A673 (cell line): ENCODE measurements at regions not wholly inside any gene's neighbourhood (a gene's known extent, or its start where the extent isn't known, plus 50 kb on each side); places are given as distances from the start of the nearest gene placed in this dataset.
A peak's percentile ranks its signal among the peaks of the same experiment; 100 is the strongest.

Experiments used
- BruUV-seq: library from RNA; stranded (reverse); fragments of 400-500 nt; replicated peaks from 2 replicates; lab custom pipeline; 2021; lab: Mats Ljungman, UMichigan
- CTCF ChIA-PET: fragments of 300-600 bp; sonication (Branson Sonifier 250); formaldehyde crosslinking; loops from one replicate; lab custom pipeline; 2022; ENCODE audit warnings: antibody characterized with exemption; lab: Charles Lee
- POLR2A ChIA-PET: fragments of 300-600 bp; sonication (Branson Sonifier 250); formaldehyde crosslinking; loops from one replicate; lab custom pipeline; 2022; ENCODE audit warnings: antibody characterized with exemption; ENCODE audit not compliant: low non-redundant PET; lab: Charles Lee
- DNase-seq: peaks from one replicate; pipeline ENCODE4 v3.0.0-alpha.2; 2015; ENCODE audit warnings: low spot score
- H3K27ac ChIP-seq: fragments of 200-600 bp; sonication (generic); 2 replicates; pipeline ENCODE4 v1.5.1; 2016; ENCODE audit warnings: mixed run types, low read depth, mild to moderate bottlenecking, mixed read lengths, antibody characterized with exemption, low read length; ENCODE audit not compliant: poor library complexity, severe bottlenecking
- H3K27me3 ChIP-seq: fragments of 200-600 bp; sonication (generic); replicated peaks from 2 replicates; pipeline ENCODE4 v1.6.1; 2017; ENCODE audit warnings: mixed run types, low read depth, mild to moderate bottlenecking, mixed read lengths, antibody characterized with exemption, low read length; ENCODE audit not compliant: insufficient read depth, poor library complexity
- H3K36me3 ChIP-seq: fragments of 200-600 bp; sonication (generic); 2 replicates; pipeline ENCODE4 v1.6.1; 2016; ENCODE audit warnings: mixed run types, mild to moderate bottlenecking, mixed read lengths, antibody characterized with exemption, low read length; ENCODE audit not compliant: insufficient read depth, poor library complexity, severe bottlenecking
- H3K4me1 ChIP-seq: fragments of 200-600 bp; sonication (generic); 2 replicates; pipeline ENCODE4 v1.6.1; 2017; ENCODE audit warnings: mixed run types, mild to moderate bottlenecking, mixed read lengths, antibody characterized with exemption, low read length; ENCODE audit not compliant: insufficient read depth, poor library complexity, severe bottlenecking
- H3K4me3 ChIP-seq: fragments of 200-600 bp; sonication (generic); 2 replicates; pipeline ENCODE4 v1.5.1; 2016; ENCODE audit warnings: low read depth, mixed run types, mild to moderate bottlenecking, mixed read lengths, low read length; ENCODE audit not compliant: poor library complexity, severe bottlenecking
- H3K9me3 ChIP-seq: fragments of 200-600 bp; sonication (generic); 2 replicates; pipeline ENCODE4 v1.6.1; 2016; ENCODE audit warnings: mixed run types, low read depth, mild to moderate bottlenecking, mixed read lengths, antibody characterized with exemption, low read length; ENCODE audit not compliant: poor library complexity, severe bottlenecking
- EZH2 ChIP-seq: fragments of 200-600 bp; sonication (generic); IDR thresholded peaks from 2 replicates; pipeline ENCODE4 v1.6.1; 2017; ENCODE audit warnings: borderline replicate concordance, low read depth, mild to moderate bottlenecking, mixed read lengths, antibody characterized with exemption, low read length; ENCODE audit not compliant: poor library complexity, severe bottlenecking
- intact Hi-C: fragments of 100-400 bp; cut with micrococcal nuclease; formaldehyde crosslinking; loops from one replicate; pipeline ENCODE4 v1.10.0; 2022; ENCODE audit not compliant: unreplicated experiment
- TF ChIP-seq, protein P1 (sequence below): fragments of 300-800, 200-600 bp; sonication (generic); conservative IDR thresholded peaks from 2 replicates; pipeline ENCODE4 v1.5.1; 2017; ENCODE audit warnings: low read depth, mild to moderate bottlenecking, antibody characterized with exemption, low read length, moderate library complexity, mixed read lengths

DNA sequence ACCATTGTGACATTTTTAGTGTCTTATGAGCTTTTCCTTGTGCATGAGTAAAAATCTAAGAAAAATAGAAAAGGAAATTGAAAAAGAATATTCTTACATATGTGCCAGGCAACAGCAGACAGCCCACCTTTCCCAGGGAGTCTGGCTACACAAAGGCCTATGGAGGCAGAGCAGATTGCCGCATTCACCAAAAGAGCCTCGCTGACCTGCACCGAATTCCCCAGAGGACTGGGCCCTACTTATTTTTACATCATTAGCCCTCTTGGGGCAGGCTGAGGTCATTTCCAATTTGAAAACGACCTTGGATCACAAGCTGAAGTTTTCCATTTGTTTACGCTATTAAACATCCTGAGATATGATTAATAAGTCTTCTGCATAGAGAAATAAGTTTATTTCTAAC, 66.2 kb upstream of the WDR41 start:
- Histone ChIP-seq H3K27me3 (peaks cover 9% of the 10 kb centered on the region), H3K27ac (no peak overlapping the region), H3K36me3 (no peaks in the 10 kb centered on the region), H3K9me3 (no peaks in the 10 kb centered on the region), H3K4me3 (no peak overlapping the region), H3K4me1 (no peaks in the 10 kb centered on the region)
- no TSS peak for BruUV-seq
- no peak for DNase-seq
- POLR2A ChIA-PET: no interaction called here
- intact Hi-C loops: no loop called here
- TF ChIP-seq EZH2: no peak
- TF ChIP-seq, protein P1, sequence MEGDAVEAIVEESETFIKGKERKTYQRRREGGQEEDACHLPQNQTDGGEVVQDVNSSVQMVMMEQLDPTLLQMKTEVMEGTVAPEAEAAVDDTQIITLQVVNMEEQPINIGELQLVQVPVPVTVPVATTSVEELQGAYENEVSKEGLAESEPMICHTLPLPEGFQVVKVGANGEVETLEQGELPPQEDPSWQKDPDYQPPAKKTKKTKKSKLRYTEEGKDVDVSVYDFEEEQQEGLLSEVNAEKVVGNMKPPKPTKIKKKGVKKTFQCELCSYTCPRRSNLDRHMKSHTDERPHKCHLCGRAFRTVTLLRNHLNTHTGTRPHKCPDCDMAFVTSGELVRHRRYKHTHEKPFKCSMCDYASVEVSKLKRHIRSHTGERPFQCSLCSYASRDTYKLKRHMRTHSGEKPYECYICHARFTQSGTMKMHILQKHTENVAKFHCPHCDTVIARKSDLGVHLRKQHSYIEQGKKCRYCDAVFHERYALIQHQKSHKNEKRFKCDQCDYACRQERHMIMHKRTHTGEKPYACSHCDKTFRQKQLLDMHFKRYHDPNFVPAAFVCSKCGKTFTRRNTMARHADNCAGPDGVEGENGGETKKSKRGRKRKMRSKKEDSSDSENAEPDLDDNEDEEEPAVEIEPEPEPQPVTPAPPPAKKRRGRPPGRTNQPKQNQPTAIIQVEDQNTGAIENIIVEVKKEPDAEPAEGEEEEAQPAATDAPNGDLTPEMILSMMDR: no peak
- CTCF ChIA-PET: no interaction called here

DNA sequence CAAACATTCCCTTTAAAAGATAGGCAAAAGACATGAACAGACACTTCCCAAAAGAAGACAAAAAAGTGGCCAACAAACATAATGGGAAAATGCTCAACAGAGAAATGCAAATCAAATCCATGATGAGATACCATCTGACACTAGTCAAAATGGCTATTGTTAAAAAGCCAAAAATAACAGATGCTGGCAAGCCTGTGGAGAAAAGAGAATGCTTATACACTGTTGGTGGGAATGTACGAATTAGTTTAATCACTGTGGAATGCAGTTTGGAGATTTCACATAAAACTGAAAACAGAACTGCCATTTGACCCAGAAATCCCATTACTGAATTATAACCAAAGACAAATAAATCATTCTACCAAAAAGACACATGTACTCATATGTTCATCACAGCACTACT, 58.3 kb upstream of the WDR41 start:
- intact Hi-C loops: no loop called here
- no peaks in the 10 kb centered on the region for H3K36me3 ChIP-seq
- H3K9me3 ChIP-seq: no peaks in the 10 kb centered on the region
- no peaks in the 10 kb centered on the region for H3K4me1 ChIP-seq
- CTCF ChIA-PET: no interaction called here
- peak; percentile 7 for DNase-seq
- no TSS peak for BruUV-seq
- POLR2A ChIA-PET: no interaction called here
- TF ChIP-seq, protein P1: no peak
- TF ChIP-seq EZH2: no peak
- H3K4me3 ChIP-seq: no peak overlapping the region
- H3K27ac ChIP-seq: no peak overlapping the region
- no peaks in the 10 kb centered on the region for H3K27me3 ChIP-seq

DNA sequence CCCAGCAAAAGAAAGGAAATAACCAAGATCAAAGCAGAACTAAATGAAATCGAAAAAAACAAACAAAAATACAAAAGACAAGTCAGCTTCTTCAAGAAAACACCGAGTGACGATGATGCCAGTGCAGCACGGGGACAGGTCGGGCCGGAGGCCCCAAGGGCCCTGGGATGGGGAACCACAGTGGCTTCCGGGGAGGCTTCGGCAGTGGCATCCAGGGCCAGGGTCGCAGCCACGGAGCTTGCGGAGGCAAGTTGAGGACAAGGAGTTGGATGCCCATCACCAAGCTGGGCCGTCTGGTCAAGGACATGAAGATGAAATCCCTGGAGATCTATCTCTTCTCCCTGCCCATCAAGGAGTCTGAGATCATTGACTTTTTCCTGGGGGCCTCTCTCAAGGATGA, 53.2 kb upstream of the WDR41 start:
- Histone ChIP-seq H3K27ac (no peak overlapping the region), H3K4me3 (no peak overlapping the region), H3K36me3 (no peaks in the 10 kb centered on the region), H3K9me3 (no peaks in the 10 kb centered on the region), H3K4me1 (no peaks in the 10 kb centered on the region), H3K27me3 (no peaks in the 10 kb centered on the region)
- ChIA-PET POLR2A (no interaction called here), CTCF (no interaction called here)
- DNase-seq: no peak
- no peak for TF ChIP-seq EZH2
- TF ChIP-seq, protein P1: no peak
- intact Hi-C loops: no loop called here
- no TSS peak for BruUV-seq
